Neural cell (in vitro differentiated cells): ENCODE measurements at regions not wholly inside any gene's neighbourhood (a gene's known extent, or its start where the extent isn't known, plus 50 kb on each side); places are given as distances from the start of the nearest gene placed in this dataset.

Experiments used
- H2AFZ ChIP-seq: fragments of 200-600, 300-800 bp; sonication (generic), shearing (Covaris generic); 2 replicates; pipeline ENCODE4 v1.6.0; 2014; ENCODE audit warnings: low read depth, mild to moderate bottlenecking, antibody characterized with exemption, low read length, moderate library complexity
- H3F3A ChIP-seq: fragments of 200-600 bp; shearing (Covaris generic); 2 replicates; pipeline ENCODE4 v1.6.1; 2016; ENCODE audit warnings: mild to moderate bottlenecking, moderate library complexity, mixed read lengths, antibody characterized with exemption, low read length; ENCODE audit not compliant: insufficient read depth, poor library complexity, severe bottlenecking
- H3K27ac ChIP-seq: fragments of 200-600, 300-800 bp; sonication (generic), shearing (Covaris generic); 2 replicates; pipeline ENCODE4 v1.5.1; 2014; ENCODE audit warnings: mild to moderate bottlenecking, low read length, moderate library complexity
- H3K27me3 ChIP-seq: fragments of 300-800, 200-600 bp; sonication (generic), shearing (Covaris generic); 2 replicates; pipeline ENCODE4 v1.6.0; 2014; ENCODE audit warnings: mild to moderate bottlenecking, low read depth, low read length, moderate library complexity; ENCODE audit not compliant: insufficient read depth
- H3K36me3 ChIP-seq: fragments of 300-800, 200-600 bp; sonication (generic), shearing (Covaris generic); 2 replicates; pipeline ENCODE4 v1.5.1; 2014; ENCODE audit warnings: mild to moderate bottlenecking, antibody characterized with exemption, low read length, moderate library complexity; ENCODE audit not compliant: insufficient read depth
- H3K4me2 ChIP-seq: fragments of 300-800, 200-600 bp; sonication (generic), shearing (Covaris generic); 2 replicates; pipeline ENCODE4 v1.6.0; 2014; ENCODE audit warnings: mild to moderate bottlenecking, low read length
- H3K4me3 ChIP-seq: fragments of 300-800, 200-600 bp; sonication (generic), shearing (Covaris generic); 2 replicates; pipeline ENCODE4 v1.5.1; 2014; ENCODE audit warnings: mild to moderate bottlenecking, low read length, moderate library complexity
- H3K79me2 ChIP-seq: fragments of 200-600 bp; shearing (Covaris generic); replicated peaks from 2 replicates; pipeline ENCODE4 v1.6.0; 2014; ENCODE audit warnings: mild to moderate bottlenecking, low read length, moderate library complexity; ENCODE audit not compliant: insufficient read depth
- H3K9ac ChIP-seq: fragments of 300-800, 200-600 bp; sonication (generic), shearing (Covaris generic); 2 replicates; pipeline ENCODE4 v1.6.1; 2016; ENCODE audit warnings: mild to moderate bottlenecking, low read length, mixed read lengths
- H3K9me2 ChIP-seq: fragments of 200-600 bp; shearing (Covaris generic); 2 replicates; pipeline ENCODE4 v1.6.1; 2016; ENCODE audit warnings: mild to moderate bottlenecking, low read length, mixed read lengths; ENCODE audit not compliant: insufficient read depth
- H3K9me3 ChIP-seq: fragments of 200-600, 300-800 bp; sonication (generic), shearing (Covaris generic); 2 replicates; pipeline ENCODE4 v1.6.1; 2016; ENCODE audit warnings: mild to moderate bottlenecking, mixed run types, low read length, moderate library complexity, mixed read lengths
- H4K20me1 ChIP-seq: fragments of 200-600 bp; shearing (Covaris generic); 2 replicates; pipeline ENCODE4 v1.6.1; 2016; ENCODE audit warnings: mild to moderate bottlenecking, mixed run types; ENCODE audit not compliant: insufficient read depth
- EP300 ChIP-seq: fragments of 450-650 bp; conservative IDR thresholded peaks from 2 replicates; pipeline ENCODE4 v1.6.1; 2014; ENCODE audit warnings: antibody characterized with exemption, mild to moderate bottlenecking, moderate library complexity; ENCODE audit not compliant: poor library complexity, severe bottlenecking
- EZH2 ChIP-seq: fragments of 200-600, 300-800 bp; shearing (Covaris generic), sonication (generic); IDR thresholded peaks from 2 replicates; pipeline ENCODE4 v1.6.1; 2014; ENCODE audit warnings: antibody characterized with exemption, low read length, borderline replicate concordance, mild to moderate bottlenecking; ENCODE audit not compliant: insufficient read depth, poor library complexity, severe bottlenecking
- MXI1 ChIP-seq: fragments of 450-650 bp; conservative IDR thresholded peaks from 2 replicates; pipeline ENCODE4 v1.6.1; 2014; ENCODE audit warnings: antibody characterized with exemption, mild to moderate bottlenecking; ENCODE audit not compliant: poor library complexity, severe bottlenecking
- POLR2AphosphoS5 ChIP-seq: IDR thresholded peaks from 2 replicates; pipeline ENCODE4 v1.6.1; 2012
- RAD21 ChIP-seq: fragments of 450-650 bp; conservative IDR thresholded peaks from 2 replicates; pipeline ENCODE4 v1.6.1; 2014; ENCODE audit warnings: antibody characterized with exemption, mild to moderate bottlenecking, moderate library complexity
- SMC3 ChIP-seq: fragments of 450-650 bp; conservative IDR thresholded peaks from 2 replicates; pipeline ENCODE4 v1.6.1; 2014; ENCODE audit warnings: antibody characterized with exemption, mild to moderate bottlenecking, moderate library complexity; ENCODE audit not compliant: poor library complexity
- TAF1 ChIP-seq: IDR thresholded peaks from 2 replicates; pipeline ENCODE4 v1.6.1; 2012; ENCODE audit warnings: low read depth
- TF ChIP-seq, protein P1 (sequence below): IDR thresholded peaks from 2 replicates; pipeline ENCODE4 v1.6.1; 2012; ENCODE audit warnings: borderline replicate concordance
- TF ChIP-seq, protein P2 (sequence below): fragments of 450-650 bp; IDR thresholded peaks from 2 replicates; pipeline ENCODE4 v1.5.1; 2014; ENCODE audit warnings: antibody characterized with exemption, mild to moderate bottlenecking, moderate library complexity; ENCODE audit not compliant: poor library complexity, severe bottlenecking

DNA sequence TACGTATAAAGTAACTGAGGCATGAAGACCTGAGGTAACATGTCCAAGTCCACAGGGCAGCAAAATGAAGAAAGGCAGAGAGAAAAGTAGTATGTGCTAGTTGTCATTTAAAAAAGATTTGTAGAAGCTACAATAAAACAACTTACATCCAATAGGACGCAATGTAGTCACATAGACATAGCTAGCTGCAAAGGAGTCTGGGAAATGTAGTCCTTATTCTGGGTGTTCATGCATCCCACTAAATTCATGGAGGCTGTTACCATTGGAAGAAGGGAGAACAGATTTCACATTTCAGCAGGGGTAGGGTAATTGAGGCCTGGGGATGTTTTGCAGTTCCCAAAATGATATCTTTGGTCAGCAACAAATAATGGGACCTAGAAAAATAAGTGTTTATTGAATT is 571.4 kb downstream of the MIAT start:
- Histone ChIP-seq H2AFZ (no peak overlapping the region), H3K36me3 (no peaks in the 10 kb centered on the region), H3K4me2 (no peak overlapping the region), H3K9me3 (no peaks in the 10 kb centered on the region), H3K9me2 (no peaks in the 10 kb centered on the region), H4K20me1 (no peaks in the 10 kb centered on the region), H3K27me3 (no peaks in the 10 kb centered on the region), H3K4me3 (no peak overlapping the region), H3K27ac (no peak overlapping the region), H3K9ac (no peak overlapping the region), H3F3A (no peaks in the 10 kb centered on the region), H3K79me2 (no peaks in the 10 kb centered on the region)
- no peak for TF ChIP-seq EP300
- TF ChIP-seq, protein P1, sequence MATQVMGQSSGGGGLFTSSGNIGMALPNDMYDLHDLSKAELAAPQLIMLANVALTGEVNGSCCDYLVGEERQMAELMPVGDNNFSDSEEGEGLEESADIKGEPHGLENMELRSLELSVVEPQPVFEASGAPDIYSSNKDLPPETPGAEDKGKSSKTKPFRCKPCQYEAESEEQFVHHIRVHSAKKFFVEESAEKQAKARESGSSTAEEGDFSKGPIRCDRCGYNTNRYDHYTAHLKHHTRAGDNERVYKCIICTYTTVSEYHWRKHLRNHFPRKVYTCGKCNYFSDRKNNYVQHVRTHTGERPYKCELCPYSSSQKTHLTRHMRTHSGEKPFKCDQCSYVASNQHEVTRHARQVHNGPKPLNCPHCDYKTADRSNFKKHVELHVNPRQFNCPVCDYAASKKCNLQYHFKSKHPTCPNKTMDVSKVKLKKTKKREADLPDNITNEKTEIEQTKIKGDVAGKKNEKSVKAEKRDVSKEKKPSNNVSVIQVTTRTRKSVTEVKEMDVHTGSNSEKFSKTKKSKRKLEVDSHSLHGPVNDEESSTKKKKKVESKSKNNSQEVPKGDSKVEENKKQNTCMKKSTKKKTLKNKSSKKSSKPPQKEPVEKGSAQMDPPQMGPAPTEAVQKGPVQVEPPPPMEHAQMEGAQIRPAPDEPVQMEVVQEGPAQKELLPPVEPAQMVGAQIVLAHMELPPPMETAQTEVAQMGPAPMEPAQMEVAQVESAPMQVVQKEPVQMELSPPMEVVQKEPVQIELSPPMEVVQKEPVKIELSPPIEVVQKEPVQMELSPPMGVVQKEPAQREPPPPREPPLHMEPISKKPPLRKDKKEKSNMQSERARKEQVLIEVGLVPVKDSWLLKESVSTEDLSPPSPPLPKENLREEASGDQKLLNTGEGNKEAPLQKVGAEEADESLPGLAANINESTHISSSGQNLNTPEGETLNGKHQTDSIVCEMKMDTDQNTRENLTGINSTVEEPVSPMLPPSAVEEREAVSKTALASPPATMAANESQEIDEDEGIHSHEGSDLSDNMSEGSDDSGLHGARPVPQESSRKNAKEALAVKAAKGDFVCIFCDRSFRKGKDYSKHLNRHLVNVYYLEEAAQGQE: no peak
- TF ChIP-seq EZH2: no peak
- no peak for TF ChIP-seq POLR2AphosphoS5
- no peak for TF ChIP-seq TAF1
- TF ChIP-seq RAD21: no peak
- TF ChIP-seq MXI1: no peak
- TF ChIP-seq, protein P2, sequence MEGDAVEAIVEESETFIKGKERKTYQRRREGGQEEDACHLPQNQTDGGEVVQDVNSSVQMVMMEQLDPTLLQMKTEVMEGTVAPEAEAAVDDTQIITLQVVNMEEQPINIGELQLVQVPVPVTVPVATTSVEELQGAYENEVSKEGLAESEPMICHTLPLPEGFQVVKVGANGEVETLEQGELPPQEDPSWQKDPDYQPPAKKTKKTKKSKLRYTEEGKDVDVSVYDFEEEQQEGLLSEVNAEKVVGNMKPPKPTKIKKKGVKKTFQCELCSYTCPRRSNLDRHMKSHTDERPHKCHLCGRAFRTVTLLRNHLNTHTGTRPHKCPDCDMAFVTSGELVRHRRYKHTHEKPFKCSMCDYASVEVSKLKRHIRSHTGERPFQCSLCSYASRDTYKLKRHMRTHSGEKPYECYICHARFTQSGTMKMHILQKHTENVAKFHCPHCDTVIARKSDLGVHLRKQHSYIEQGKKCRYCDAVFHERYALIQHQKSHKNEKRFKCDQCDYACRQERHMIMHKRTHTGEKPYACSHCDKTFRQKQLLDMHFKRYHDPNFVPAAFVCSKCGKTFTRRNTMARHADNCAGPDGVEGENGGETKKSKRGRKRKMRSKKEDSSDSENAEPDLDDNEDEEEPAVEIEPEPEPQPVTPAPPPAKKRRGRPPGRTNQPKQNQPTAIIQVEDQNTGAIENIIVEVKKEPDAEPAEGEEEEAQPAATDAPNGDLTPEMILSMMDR: no peak
- TF ChIP-seq SMC3: no peak

DNA sequence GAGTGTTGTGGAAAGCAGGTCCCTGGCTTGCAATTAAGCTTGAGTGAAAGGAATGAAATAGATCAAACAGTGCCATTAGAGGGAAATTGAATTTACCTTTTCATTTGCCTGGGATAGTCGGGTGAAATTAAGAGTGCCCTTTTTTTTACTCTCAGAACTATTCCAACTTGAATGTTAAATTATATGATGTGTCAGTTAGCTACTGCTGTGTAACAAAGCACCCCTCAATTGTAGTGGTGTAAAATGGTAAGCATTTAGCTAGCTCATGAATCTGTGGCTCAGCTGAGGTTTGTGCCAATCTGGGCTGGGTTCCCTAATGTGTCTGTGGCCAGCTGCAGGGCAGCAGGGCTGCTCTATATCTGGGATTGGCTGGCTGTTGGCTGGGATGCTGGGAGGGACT is 571.4 kb downstream of the MN1 start:
- H4K20me1 ChIP-seq: no peaks in the 10 kb centered on the region
- no peak overlapping the region for H3K9ac ChIP-seq
- no peaks in the 10 kb centered on the region for H3K79me2 ChIP-seq
- H2AFZ ChIP-seq: no peak overlapping the region
- H3K4me2 ChIP-seq: no peak overlapping the region
- H3K36me3 ChIP-seq: no peaks in the 10 kb centered on the region
- H3F3A ChIP-seq: no peaks in the 10 kb centered on the region
- H3K4me3 ChIP-seq: no peak overlapping the region
- no peaks in the 10 kb centered on the region for H3K9me2 ChIP-seq
- no peak for TF ChIP-seq RAD21
- no peak for TF ChIP-seq EP300
- TF ChIP-seq, protein P1: no peak
- TF ChIP-seq TAF1: no peak
- TF ChIP-seq, protein P2: no peak
- no peak for TF ChIP-seq POLR2AphosphoS5
- TF ChIP-seq EZH2: no peak
- no peak for TF ChIP-seq MXI1
- no peak for TF ChIP-seq SMC3
- no peaks in the 10 kb centered on the region for H3K27me3 ChIP-seq
- H3K27ac ChIP-seq: no peak overlapping the region
- no peaks in the 10 kb centered on the region for H3K9me3 ChIP-seq
